ENCODE measurements at regions not wholly inside any gene's neighbourhood (a gene's known extent, or its start where the extent isn't known, plus 50 kb on each side); places are given as distances from the start of the nearest gene placed in this dataset.

DNA sequence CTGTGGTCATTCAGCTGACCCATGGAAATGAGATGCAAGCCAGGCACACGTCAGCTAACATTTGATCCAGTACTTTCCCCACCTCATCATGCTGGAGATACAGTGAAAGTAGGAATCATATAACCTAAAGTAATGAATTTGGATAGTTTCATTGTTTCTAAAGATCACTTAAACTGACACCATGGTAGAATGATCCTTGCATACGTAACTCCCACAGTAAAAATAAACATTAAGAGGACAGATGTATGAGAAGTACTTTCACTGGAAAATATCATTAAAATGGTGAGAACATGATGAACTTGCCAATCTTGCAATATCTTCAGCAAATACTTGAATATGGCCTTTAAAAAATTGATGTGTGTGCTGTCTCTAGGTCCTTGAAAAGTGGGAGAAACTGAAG lies 85.4 kb downstream of the MAIP1 start:
- TF ChIP-seq POLR2A (IDR thresholded peaks at IDR 0.05) (no peak), POLR2AphosphoS5 (IDR thresholded peaks at IDR 0.05) (no peak)
- TF ChIP-seq, protein P1, sequence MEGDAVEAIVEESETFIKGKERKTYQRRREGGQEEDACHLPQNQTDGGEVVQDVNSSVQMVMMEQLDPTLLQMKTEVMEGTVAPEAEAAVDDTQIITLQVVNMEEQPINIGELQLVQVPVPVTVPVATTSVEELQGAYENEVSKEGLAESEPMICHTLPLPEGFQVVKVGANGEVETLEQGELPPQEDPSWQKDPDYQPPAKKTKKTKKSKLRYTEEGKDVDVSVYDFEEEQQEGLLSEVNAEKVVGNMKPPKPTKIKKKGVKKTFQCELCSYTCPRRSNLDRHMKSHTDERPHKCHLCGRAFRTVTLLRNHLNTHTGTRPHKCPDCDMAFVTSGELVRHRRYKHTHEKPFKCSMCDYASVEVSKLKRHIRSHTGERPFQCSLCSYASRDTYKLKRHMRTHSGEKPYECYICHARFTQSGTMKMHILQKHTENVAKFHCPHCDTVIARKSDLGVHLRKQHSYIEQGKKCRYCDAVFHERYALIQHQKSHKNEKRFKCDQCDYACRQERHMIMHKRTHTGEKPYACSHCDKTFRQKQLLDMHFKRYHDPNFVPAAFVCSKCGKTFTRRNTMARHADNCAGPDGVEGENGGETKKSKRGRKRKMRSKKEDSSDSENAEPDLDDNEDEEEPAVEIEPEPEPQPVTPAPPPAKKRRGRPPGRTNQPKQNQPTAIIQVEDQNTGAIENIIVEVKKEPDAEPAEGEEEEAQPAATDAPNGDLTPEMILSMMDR (IDR thresholded peaks at IDR 0.05 in 8 of 11, conservative IDR thresholded peaks at IDR 0.05 in 3 of 11), result no peak

Measured in spleen (tissue), 7 donors.